Ascending aorta (tissue), 2 donors: ENCODE measurements at regions not wholly inside any gene's neighbourhood (a gene's known extent, or its start where the extent isn't known, plus 50 kb on each side); places are given as distances from the start of the nearest gene placed in this dataset.
"Not testable (repeated sequence)": the region's sequence is repeated elsewhere in the genome, so short reads cannot be mapped to it uniquely, and the experiment has no call there.

Experiments used
- DNase-seq, 2 donors: peaks; one replicate each; pipeline ENCODE4 v3.0.0-alpha.2; 2019; ENCODE audit warnings: low spot score in 2 of 2
- H3K27ac ChIP-seq, 2 donors: fragments of 200-600 bp; sonication (generic); one replicate each; pipeline ENCODE4 v1.5.1; 2016 to 2017; ENCODE audit warnings: mild to moderate bottlenecking in 1 of 2
- H3K27me3 ChIP-seq: fragments of 200-600 bp; sonication (generic); one replicate; pipeline ENCODE4 v1.5.1; 2017
- H3K36me3 ChIP-seq, 2 donors: fragments of 200-600 bp; sonication (generic); one replicate each; pipeline ENCODE4 v1.5.1; 2016
- H3K4me1 ChIP-seq, 2 donors: fragments of 200-600 bp; sonication (generic); one replicate each; pipeline ENCODE4 v1.5.1; 2016 to 2017; ENCODE audit warnings: mild to moderate bottlenecking in 1 of 2
- H3K4me3 ChIP-seq, 2 donors: fragments of 200-600 bp; sonication (generic); one replicate each; pipeline ENCODE4 v1.5.1; 2016 to 2017; ENCODE audit warnings: mild to moderate bottlenecking in 1 of 2
- H3K9me3 ChIP-seq, 2 donors: fragments of 200-600 bp; sonication (generic); one replicate each; pipeline ENCODE4 v1.5.1; 2016
- CTCF ChIP-seq, 3 experiments: fragments of 200-600 bp in 2 of 3; fragments of 450-650 bp in 1 of 3; sonication (generic) in 2 of 3; IDR thresholded peaks; one replicate each; pipeline ENCODE4 v1.5.1; 2016 to 2019; ENCODE audit warnings: antibody characterized with exemption in 3 of 3, mild to moderate bottlenecking in 1 of 3, moderate library complexity in 1 of 3
- intact Hi-C: fragments of 100-400 bp; cut with DNase I; formaldehyde crosslinking; loops from one replicate; pipeline ENCODE4 v1.15.1; 2023

GRCh38 chr21:32868631-32869454 is 97.3 kb upstream of the PAXBP1 start:
- no peaks in the 10 kb centered on the region for H3K4me1 ChIP-seq
- H3K9me3 ChIP-seq, result no peaks in the 10 kb centered on the region
- no peak overlapping the region for H3K4me3 ChIP-seq
- H3K27me3 ChIP-seq, result no peaks in the 10 kb centered on the region
- no peak overlapping the region for H3K27ac ChIP-seq
- intact Hi-C loops, result no loop called here
- no peak for DNase-seq
- no peaks in the 10 kb centered on the region for H3K36me3 ChIP-seq
- no peak for TF ChIP-seq CTCF (IDR thresholded peaks at IDR 0.05)

GRCh38 chr21:32869459-32869858 is 97.9 kb upstream of the PAXBP1 start:
- TF ChIP-seq CTCF (IDR thresholded peaks at IDR 0.05), result no peak
- no peaks in the 10 kb centered on the region for H3K36me3 ChIP-seq
- no peak for DNase-seq
- intact Hi-C loops, result no loop called here
- no peak overlapping the region for H3K4me3 ChIP-seq
- H3K4me1 ChIP-seq, result no peaks in the 10 kb centered on the region
- no peak overlapping the region for H3K27ac ChIP-seq
- no peaks in the 10 kb centered on the region for H3K27me3 ChIP-seq
- no peaks in the 10 kb centered on the region for H3K9me3 ChIP-seq

DNA sequence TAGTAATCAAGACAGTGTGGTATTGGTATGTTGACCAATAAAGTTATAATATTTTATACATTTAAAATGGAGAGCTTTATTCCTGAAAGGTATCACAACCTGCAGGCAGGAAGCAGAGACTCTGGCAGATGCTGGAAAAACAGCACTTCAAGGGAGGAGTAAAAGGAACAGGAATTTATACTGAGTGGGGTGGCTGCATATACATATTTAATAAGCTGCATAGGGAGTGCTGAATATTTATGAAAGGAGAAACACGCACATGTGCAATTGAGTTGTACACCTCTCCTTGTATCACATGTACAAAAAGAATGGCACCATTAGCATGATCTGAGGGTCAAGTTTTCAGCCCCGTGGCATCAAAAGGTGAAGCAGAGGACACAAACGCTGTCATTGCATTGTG is 104.9 kb upstream of the PAXBP1 start:
- no peaks in the 10 kb centered on the region for H3K27me3 ChIP-seq
- no peak overlapping the region for H3K27ac ChIP-seq
- DNase-seq, result no peak
- TF ChIP-seq CTCF (IDR thresholded peaks at IDR 0.05), result no peak
- no peaks in the 10 kb centered on the region for H3K9me3 ChIP-seq
- no peaks in the 10 kb centered on the region for H3K4me1 ChIP-seq
- intact Hi-C loops, result no loop called here
- H3K36me3 ChIP-seq, result no peaks in the 10 kb centered on the region
- no peak overlapping the region for H3K4me3 ChIP-seq

- H3K4me3 ChIP-seq, H3K27me3 ChIP-seq, H3K36me3 ChIP-seq, H3K4me1 ChIP-seq, intact Hi-C loops, DNase-seq, H3K9me3 ChIP-seq, H3K27ac ChIP-seq: not testable (repeated sequence)
Observed at GRCh38 chr21:32877888-32878287, 106.3 kb upstream of the PAXBP1 start.

GRCh38 chr21:32878661-32879060 is 107.1 kb upstream of the PAXBP1 start:
- intact Hi-C loops, result no loop called here
- Histone ChIP-seq H3K27me3 (no peaks in the 10 kb centered on the region), H3K4me3 (no peak overlapping the region), H3K4me1 (no peaks in the 10 kb centered on the region), H3K36me3 (no peaks in the 10 kb centered on the region), H3K9me3 (no peaks in the 10 kb centered on the region), H3K27ac (no peak overlapping the region)
- no peak for DNase-seq
- no peak for TF ChIP-seq CTCF (IDR thresholded peaks at IDR 0.05)

GRCh38 chr21:32881458-32881857 is 109.9 kb upstream of the PAXBP1 start:
- H3K27ac ChIP-seq, result no peak overlapping the region
- no peak for TF ChIP-seq CTCF (IDR thresholded peaks at IDR 0.05)
- DNase-seq, result no peak
- no peaks in the 10 kb centered on the region for H3K27me3 ChIP-seq
- no peaks in the 10 kb centered on the region for H3K4me1 ChIP-seq
- intact Hi-C loops, result no loop called here
- H3K9me3 ChIP-seq, result no peaks in the 10 kb centered on the region
- H3K4me3 ChIP-seq, result no peak overlapping the region
- H3K36me3 ChIP-seq, result no peaks in the 10 kb centered on the region
